ENCODE measurements at regions not wholly inside any gene's neighbourhood (a gene's known extent, or its start where the extent isn't known, plus 50 kb on each side); places are given as distances from the start of the nearest gene placed in this dataset.

DNA sequence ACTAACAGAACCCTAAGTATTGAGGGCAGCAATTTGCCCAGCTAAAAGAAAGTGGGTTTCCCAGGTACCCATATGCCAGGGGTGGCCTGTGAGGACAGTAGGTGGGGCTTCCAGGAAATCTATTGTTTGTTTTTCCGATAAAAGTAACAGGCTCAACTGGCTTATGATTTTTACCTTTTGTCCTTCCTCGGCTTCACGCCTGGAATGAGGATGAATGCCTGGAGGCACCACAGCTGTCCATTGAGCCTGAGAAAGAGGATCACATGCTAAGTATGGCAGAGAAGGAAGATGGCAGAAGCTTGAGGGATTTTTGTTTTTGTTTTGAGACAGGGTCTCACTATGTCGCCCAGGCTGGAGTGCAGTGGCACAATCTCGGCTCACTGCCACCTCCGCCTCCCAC is 84.1 kb downstream of the KLF4 start:
- Histone ChIP-seq H3K79me2 (ENCODE audit: control insufficient read depth, insufficient read depth, low read length) (no peaks in the 10 kb centered on the region), H2AFZ (ENCODE audit: low read length) (no peak overlapping the region), H3K4me2 (ENCODE audit: extremely low read depth, insufficient read depth, low read length) (no peak overlapping the region), H3K4me1 (ENCODE audit: control insufficient read depth, extremely low read depth, insufficient read depth, low read length) (no peaks in the 10 kb centered on the region), H3K36me3 (ENCODE audit: control insufficient read depth, insufficient read depth, low read length) (no peaks in the 10 kb centered on the region), H3K9ac (ENCODE audit: insufficient read depth, low read length) (no peak overlapping the region), H3K4me3 (replicated peaks in 1 of 4; ENCODE audit: control extremely low read depth in 1 of 4, insufficient read depth in 1 of 4, low read depth in 3 of 4, low read length in 4 of 4) (no peak overlapping the region), H3K27me3 (ENCODE audit: control insufficient read depth, insufficient read depth, low read length) (no peaks in the 10 kb centered on the region), H3K9me3 (ENCODE audit: control insufficient read depth, insufficient read depth, low read depth, low read length) (no peaks in the 10 kb centered on the region), H3K27ac (ENCODE audit: insufficient read depth, low read length) (no peak overlapping the region), H4K20me1 (ENCODE audit: control insufficient read depth, extremely low read depth, insufficient read depth, low read length) (no peaks in the 10 kb centered on the region)
- DNase-seq (ENCODE audit: low read depth in 2 of 2), result no peak
- TF ChIP-seq EZH2 (IDR thresholded peaks at IDR 0.05; ENCODE audit: low read length, missing control alignments), result no peak
- TF ChIP-seq, protein P1, sequence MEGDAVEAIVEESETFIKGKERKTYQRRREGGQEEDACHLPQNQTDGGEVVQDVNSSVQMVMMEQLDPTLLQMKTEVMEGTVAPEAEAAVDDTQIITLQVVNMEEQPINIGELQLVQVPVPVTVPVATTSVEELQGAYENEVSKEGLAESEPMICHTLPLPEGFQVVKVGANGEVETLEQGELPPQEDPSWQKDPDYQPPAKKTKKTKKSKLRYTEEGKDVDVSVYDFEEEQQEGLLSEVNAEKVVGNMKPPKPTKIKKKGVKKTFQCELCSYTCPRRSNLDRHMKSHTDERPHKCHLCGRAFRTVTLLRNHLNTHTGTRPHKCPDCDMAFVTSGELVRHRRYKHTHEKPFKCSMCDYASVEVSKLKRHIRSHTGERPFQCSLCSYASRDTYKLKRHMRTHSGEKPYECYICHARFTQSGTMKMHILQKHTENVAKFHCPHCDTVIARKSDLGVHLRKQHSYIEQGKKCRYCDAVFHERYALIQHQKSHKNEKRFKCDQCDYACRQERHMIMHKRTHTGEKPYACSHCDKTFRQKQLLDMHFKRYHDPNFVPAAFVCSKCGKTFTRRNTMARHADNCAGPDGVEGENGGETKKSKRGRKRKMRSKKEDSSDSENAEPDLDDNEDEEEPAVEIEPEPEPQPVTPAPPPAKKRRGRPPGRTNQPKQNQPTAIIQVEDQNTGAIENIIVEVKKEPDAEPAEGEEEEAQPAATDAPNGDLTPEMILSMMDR (conservative IDR thresholded peaks at IDR 0.05 in 1 of 2, IDR thresholded peaks at IDR 0.05 in 1 of 2; ENCODE audit: low read depth in 1 of 2, low read length in 2 of 2), result no peak

DNA sequence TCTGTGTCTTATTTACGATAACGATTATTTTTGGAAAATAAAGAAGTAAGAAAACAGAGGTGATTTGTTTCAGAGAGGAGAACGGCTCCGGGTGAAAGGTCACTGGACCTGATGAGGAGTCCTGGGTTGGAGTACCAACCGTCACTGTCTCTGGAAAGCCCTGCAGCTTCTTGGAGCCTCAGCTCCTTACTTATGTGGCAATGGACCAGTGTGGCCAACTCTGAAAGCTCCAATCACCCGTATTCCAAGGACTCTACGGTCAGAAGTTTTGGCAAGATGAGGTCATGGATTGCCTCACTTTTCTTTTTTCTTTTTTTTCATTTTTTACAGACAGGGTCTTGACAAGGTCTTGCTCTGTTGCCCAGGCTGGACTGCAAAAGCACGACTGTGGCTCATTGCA is 84.8 kb downstream of the KLF4 start:
- H3K9ac ChIP-seq (ENCODE audit: insufficient read depth, low read length), result no peak overlapping the region
- H3K27ac ChIP-seq (ENCODE audit: insufficient read depth, low read length), result no peak overlapping the region
- H4K20me1 ChIP-seq (ENCODE audit: control insufficient read depth, extremely low read depth, insufficient read depth, low read length), result no peaks in the 10 kb centered on the region
- no peaks in the 10 kb centered on the region for H3K9me3 ChIP-seq (ENCODE audit: control insufficient read depth, insufficient read depth, low read depth, low read length)
- no peaks in the 10 kb centered on the region for H3K27me3 ChIP-seq (ENCODE audit: control insufficient read depth, insufficient read depth, low read length)
- no peaks in the 10 kb centered on the region for H3K4me1 ChIP-seq (ENCODE audit: control insufficient read depth, extremely low read depth, insufficient read depth, low read length)
- TF ChIP-seq, protein P1 (conservative IDR thresholded peaks at IDR 0.05 in 1 of 2, IDR thresholded peaks at IDR 0.05 in 1 of 2; ENCODE audit: low read depth in 1 of 2, low read length in 2 of 2), result no peak
- TF ChIP-seq EZH2 (IDR thresholded peaks at IDR 0.05; ENCODE audit: low read length, missing control alignments), result no peak
- H3K4me2 ChIP-seq (ENCODE audit: extremely low read depth, insufficient read depth, low read length), result no peak overlapping the region
- H2AFZ ChIP-seq (ENCODE audit: low read length), result no peak overlapping the region
- H3K79me2 ChIP-seq (ENCODE audit: control insufficient read depth, insufficient read depth, low read length), result no peaks in the 10 kb centered on the region
- H3K36me3 ChIP-seq (ENCODE audit: control insufficient read depth, insufficient read depth, low read length), result no peaks in the 10 kb centered on the region
- no peak for DNase-seq (ENCODE audit: low read depth in 2 of 2)
- no peak overlapping the region for H3K4me3 ChIP-seq (replicated peaks in 1 of 4; ENCODE audit: control extremely low read depth in 1 of 4, insufficient read depth in 1 of 4, low read depth in 3 of 4, low read length in 4 of 4)

DNA sequence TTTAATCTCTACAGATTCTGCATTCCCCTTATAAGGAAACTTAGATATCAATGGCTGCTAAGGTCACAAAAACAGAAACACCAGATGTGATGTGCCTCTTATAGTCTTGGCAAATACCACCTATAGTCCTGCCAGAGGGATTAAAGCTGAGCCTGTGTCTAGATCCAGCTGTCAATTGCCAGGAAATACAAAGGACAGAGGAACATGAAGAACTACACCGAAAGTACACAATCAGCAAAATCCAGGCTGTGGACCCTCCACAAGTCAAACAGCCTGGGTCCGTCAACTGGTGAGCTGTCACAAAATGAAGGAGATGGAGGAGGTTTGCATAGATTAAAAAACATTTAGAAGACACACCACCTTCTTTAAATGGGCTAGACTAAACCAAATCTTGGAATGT is 85.4 kb downstream of the KLF4 start:
- no peak for TF ChIP-seq EZH2 (IDR thresholded peaks at IDR 0.05; ENCODE audit: low read length, missing control alignments)
- TF ChIP-seq, protein P1 (conservative IDR thresholded peaks at IDR 0.05 in 1 of 2, IDR thresholded peaks at IDR 0.05 in 1 of 2; ENCODE audit: low read depth in 1 of 2, low read length in 2 of 2), result no peak
- no peaks in the 10 kb centered on the region for H3K4me1 ChIP-seq (ENCODE audit: control insufficient read depth, extremely low read depth, insufficient read depth, low read length)

More for the DNA sequence above, 85.4 kb downstream of the KLF4 start:
- no peaks in the 10 kb centered on the region for H3K79me2 ChIP-seq (ENCODE audit: control insufficient read depth, insufficient read depth, low read length)
- H2AFZ ChIP-seq (ENCODE audit: low read length), result no peak overlapping the region
- H3K9me3 ChIP-seq (ENCODE audit: control insufficient read depth, insufficient read depth, low read depth, low read length), result no peaks in the 10 kb centered on the region
- no peaks in the 10 kb centered on the region for H4K20me1 ChIP-seq (ENCODE audit: control insufficient read depth, extremely low read depth, insufficient read depth, low read length)
- H3K36me3 ChIP-seq (ENCODE audit: control insufficient read depth, insufficient read depth, low read length), result no peaks in the 10 kb centered on the region
- H3K4me2 ChIP-seq (ENCODE audit: extremely low read depth, insufficient read depth, low read length), result no peak overlapping the region
- DNase-seq (ENCODE audit: low read depth in 2 of 2), result no peak
- no peaks in the 10 kb centered on the region for H3K27me3 ChIP-seq (ENCODE audit: control insufficient read depth, insufficient read depth, low read length)
- H3K9ac ChIP-seq (ENCODE audit: insufficient read depth, low read length), result no peak overlapping the region
- no peak overlapping the region for H3K4me3 ChIP-seq (replicated peaks in 1 of 4; ENCODE audit: control extremely low read depth in 1 of 4, insufficient read depth in 1 of 4, low read depth in 3 of 4, low read length in 4 of 4)
- H3K27ac ChIP-seq (ENCODE audit: insufficient read depth, low read length), result no peak overlapping the region
